ENCODE measurements at regions not wholly inside any gene's neighbourhood (a gene's known extent, or its start where the extent isn't known, plus 50 kb on each side); places are given as distances from the start of the nearest gene placed in this dataset.
"Not testable (repeated sequence)": the region's sequence is repeated elsewhere in the genome, so short reads cannot be mapped to it uniquely, and the experiment has no call there.

- no peak for DNase-seq
These were observed 80.1 kb upstream of the TSC22D2 start for GRCh38 chr3:150327678-150328653.

DNA sequence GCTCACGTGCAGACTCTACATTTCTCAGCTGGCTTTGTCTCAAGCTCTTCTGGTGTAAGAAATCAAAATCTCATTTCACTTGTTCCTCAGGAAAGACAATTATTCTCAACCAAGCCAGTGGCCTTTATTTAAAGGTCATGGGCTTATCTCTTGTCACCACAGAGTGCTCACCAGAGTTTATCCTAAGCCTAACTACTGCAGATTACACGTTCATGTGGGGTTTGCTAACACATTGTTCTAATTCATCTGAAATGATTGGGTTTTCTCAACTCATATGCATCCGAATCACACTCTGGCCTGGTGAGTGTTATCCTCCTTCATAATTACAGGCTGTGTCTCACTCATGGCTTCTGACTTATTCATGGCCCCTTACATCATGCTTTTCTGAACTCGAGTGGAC is 83.3 kb upstream of the TSC22D2 start:
- no peak for DNase-seq

- DNase-seq = no peak
These were observed 83.9 kb upstream of the TSC22D2 start for GRCh38 chr3:150324245-150324644.

DNA sequence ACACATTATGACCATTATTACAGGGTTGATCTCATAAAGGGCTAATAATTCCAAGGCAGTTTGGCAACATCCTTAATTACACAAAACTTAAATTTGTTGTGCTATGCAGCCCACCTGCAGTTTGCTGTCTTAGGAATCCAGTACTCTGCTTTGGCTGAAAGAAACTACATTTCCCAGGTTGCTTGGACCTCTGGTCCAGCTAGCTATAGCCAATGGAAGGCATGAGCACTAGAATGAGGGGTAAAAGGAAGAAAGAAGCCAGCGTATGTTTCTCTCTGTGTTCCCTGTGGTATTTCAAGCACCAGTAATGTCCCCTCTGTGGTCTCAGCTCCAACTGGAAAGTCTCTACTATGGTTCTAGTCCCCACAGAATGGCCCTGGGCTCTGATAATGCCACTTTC is 84.3 kb upstream of the TSC22D2 start:
- no peak for DNase-seq

GRCh38 chr3:150323091-150323490 is 85.0 kb upstream of the TSC22D2 start:
- DNase-seq = not testable (repeated sequence)

GRCh38 chr3:150320971-150321370 is 87.1 kb upstream of the TSC22D2 start:
- not testable (repeated sequence) for DNase-seq

DNA sequence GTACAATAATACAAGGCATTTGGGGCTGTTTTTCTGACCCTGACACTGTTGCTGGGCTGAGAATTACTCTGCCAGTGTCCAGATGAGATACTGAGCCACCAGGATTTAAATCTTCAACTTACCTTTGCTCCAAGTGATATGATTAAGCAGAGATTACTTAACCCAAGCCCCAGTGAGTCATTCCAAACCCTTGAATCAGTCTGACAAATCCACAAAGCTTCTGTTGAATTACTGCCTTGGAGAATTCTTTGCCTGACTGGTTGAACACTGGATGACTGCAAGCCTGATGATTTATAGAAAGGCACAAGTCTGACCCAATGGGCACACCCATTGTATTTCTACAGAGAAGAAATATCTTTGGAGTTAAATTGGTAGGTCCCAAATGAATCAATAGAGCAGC is 88.2 kb upstream of the TSC22D2 start:
- DNase-seq = no peak

- peak; percentile 37 for DNase-seq
These were observed 90.6 kb upstream of the TSC22D2 start for GRCh38 chr3:150317469-150317868.

DNA sequence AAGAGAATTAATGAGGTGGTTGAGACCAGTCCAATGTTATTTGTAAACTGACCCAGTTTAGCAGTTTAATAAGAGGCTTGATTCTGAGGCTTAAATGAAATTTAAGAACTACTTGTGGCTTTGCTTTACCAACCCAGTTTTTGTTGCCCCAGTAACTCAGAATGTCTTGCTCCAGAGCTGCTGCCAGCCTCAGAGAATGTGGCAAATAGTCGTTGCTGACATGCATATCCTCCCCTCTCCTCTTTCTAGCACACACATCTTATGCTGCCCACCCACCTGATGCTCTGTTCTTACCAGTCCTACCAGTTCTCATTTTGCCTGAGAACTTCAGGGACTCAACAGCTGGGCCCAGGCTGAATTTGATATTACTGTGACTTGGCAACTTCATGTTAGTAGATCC is 92.4 kb upstream of the TSC22D2 start:
- no peak for DNase-seq

- DNase-seq = peak; percentile 23
These were observed 93.7 kb upstream of the TSC22D2 start for GRCh38 chr3:150314248-150315004.

DNA sequence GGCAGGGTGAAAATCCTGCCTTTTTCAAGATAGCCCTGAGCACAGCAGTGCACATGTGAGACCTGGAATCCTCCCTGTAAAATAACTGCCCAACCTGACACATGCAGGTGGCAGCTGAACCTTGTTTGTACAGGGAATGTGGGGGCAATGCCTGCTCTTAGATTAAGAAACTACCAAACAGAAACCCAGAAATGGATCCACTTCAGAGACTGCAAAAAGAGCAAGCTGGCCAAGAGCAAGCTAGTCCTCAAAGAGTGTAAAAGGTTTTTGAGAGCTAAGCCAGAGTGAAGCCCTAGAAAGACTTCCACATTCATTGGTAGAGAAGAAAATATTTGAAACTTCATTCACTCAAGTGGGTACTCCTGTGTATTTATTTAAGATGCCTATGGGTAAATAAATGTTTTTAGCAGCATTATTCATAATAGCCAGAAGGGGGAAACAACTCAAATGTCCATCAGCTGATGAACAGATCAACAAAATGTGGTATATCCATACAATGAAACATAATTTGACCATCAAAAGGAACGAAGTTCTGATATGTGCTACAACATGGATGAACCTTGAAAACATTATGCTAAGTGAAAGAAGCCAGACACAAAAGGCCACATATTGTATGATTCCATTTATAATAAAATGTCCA is 96.0 kb upstream of the TSC22D2 start:
- peak; percentile 31 for DNase-seq

GRCh38 chr3:150311156-150311555 is 96.9 kb upstream of the TSC22D2 start:
- DNase-seq = no peak

DNA sequence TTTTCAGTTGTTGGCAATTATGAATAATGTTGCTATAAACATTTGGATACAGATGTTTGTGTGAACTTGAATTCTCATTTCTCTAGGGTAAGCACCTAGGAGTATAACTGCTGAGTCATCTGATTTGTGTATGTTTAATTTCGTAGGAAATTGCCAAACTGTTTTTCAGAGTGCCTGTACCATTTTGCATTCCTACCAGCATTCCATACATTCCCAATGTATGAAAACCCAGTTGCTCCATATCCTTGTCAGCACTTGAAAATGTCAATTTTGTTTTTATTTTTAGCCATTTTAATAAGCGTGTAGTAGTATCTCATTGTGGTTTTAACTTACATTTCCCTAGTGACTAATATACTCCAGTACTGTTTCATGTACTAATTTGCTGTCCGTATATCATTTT is 98.5 kb upstream of the TSC22D2 start:
- DNase-seq = no peak

DNA sequence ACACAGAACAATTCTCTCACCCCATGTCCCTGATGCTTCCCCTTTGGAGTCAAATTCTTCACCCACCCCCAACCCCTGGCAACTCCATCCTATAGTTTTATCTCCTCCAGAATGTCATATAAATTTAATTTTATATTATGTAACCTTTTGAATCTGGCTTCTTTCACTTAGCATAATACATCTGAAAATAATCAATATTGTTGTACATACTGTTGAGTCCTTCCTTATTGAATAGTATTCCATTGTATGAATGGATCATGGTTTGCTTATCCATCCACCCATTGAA is 98.9 kb upstream of the TSC22D2 start:
- DNase-seq = no peak

DNA sequence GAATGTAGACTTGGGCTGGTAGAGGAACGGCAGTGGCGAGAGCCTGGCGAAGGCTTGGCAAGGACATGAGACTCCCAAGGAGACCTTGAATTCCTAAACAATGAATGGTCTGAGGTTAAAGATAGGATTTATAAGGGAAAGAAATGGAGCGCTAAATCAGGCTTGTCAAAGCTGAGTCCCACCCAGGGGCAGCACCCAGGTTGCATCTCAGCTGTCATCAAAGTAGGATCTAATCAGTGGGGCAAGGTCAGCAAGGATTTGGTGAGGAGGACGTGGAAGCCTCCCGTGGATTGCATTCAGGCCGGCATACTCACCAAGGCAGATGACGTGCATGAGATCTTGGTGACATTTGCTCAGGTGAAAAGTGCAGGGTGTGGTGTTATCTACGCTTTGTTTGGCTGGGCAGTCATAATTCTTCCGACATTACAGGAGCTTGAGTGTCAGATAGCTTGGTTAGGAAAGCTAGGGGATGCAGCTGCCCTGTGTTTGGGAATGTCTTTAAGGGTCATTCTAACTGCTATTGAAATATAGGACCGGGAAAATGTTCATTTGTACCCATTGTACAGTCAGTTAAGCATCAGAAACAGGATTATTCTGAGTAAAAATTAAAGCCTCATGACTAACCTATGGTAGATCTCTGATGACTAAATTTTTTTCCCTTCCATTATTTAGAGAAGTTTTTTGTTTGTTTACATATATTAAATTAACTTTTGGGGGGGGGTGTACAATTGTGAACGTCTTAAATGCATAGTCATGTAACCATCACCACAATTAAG is 99.4 kb upstream of the TSC22D2 start:
- DNase-seq = no peak

GRCh38 chr3:150308037-150308319 is 100.1 kb upstream of the TSC22D2 start:
- no peak for DNase-seq

- DNase-seq = no peak
These were observed 100.6 kb upstream of the TSC22D2 start for GRCh38 chr3:150307311-150308036.

- DNase-seq = no peak
These were observed 101.2 kb upstream of the TSC22D2 start for GRCh38 chr3:150306906-150307305.

- no peak for DNase-seq
These were observed 102.0 kb upstream of the TSC22D2 start for GRCh38 chr3:150306083-150306482.

- no peak for DNase-seq
These were observed 104.3 kb upstream of the TSC22D2 start for GRCh38 chr3:150303768-150304167.

DNA sequence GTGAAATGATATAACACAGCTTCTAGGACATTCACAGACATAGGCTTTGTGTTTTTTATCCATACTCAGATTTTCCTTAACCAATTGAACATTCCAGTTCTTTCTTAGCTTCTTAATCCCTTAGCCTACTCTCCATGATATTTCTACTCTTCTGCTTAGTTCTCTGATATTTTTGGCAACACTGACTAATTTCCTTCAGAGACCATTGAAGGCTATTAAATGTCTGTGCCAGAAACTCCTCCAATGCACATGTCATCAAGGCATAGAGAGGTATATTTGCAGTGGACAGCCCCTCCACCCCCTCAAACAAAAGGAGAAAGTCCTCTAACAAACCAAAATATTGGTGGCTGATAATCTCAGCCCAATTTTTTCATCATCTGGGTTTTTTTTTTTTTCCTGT is 105.9 kb upstream of the TSC22D2 start:
- no peak for DNase-seq

- DNase-seq = no peak
These were observed 107.1 kb upstream of the TSC22D2 start for GRCh38 chr3:150300852-150301517.
